ENCODE measurements at regions not wholly inside any gene's neighbourhood (a gene's known extent, or its start where the extent isn't known, plus 50 kb on each side); places are given as distances from the start of the nearest gene placed in this dataset.
"Not testable (repeated sequence)": the region's sequence is repeated elsewhere in the genome, so short reads cannot be mapped to it uniquely, and the experiment has no call there.

GRCh38 chr15:46880791-46881190 lies 836.5 kb upstream of the SEMA6D start:
- no peak for DNase-seq

GRCh38 chr15:46892621-46893160 lies 824.6 kb upstream of the SEMA6D start:
- DNase-seq, result no peak

GRCh38 chr15:46894644-46895043 lies 822.7 kb upstream of the SEMA6D start:
- DNase-seq, result no peak

GRCh38 chr15:46897266-46897665 lies 820.0 kb upstream of the SEMA6D start:
- no peak for DNase-seq

GRCh38 chr15:46901001-46901400 lies 816.3 kb upstream of the SEMA6D start:
- no peak for DNase-seq

GRCh38 chr15:46917721-46918252 lies 799.5 kb upstream of the SEMA6D start:
- DNase-seq, result no peak

GRCh38 chr15:46918462-46919140 lies 798.7 kb upstream of the SEMA6D start:
- no peak for DNase-seq

- no peak for DNase-seq
Measured at GRCh38 chr15:46921891-46922290, 795.4 kb upstream of the SEMA6D start.

GRCh38 chr15:46930426-46930825 lies 786.9 kb upstream of the SEMA6D start:
- DNase-seq, result no peak

GRCh38 chr15:46933332-46933731 lies 784.0 kb upstream of the SEMA6D start:
- no peak for DNase-seq

GRCh38 chr15:46934851-46935250 lies 782.5 kb upstream of the SEMA6D start:
- DNase-seq, result no peak

GRCh38 chr15:46938169-46938568 lies 779.1 kb upstream of the SEMA6D start:
- DNase-seq, result no peak

- DNase-seq, result no peak
Measured at GRCh38 chr15:46941241-46941640, 776.1 kb upstream of the SEMA6D start.

- no peak for DNase-seq
Measured at GRCh38 chr15:46946953-46947352, 770.4 kb upstream of the SEMA6D start.

GRCh38 chr15:46955576-46955975 lies 761.7 kb upstream of the SEMA6D start:
- no peak for DNase-seq

GRCh38 chr15:46956456-46956855 lies 760.8 kb upstream of the SEMA6D start:
- DNase-seq, result no peak

GRCh38 chr15:46956881-46957280 lies 760.4 kb upstream of the SEMA6D start:
- no peak for DNase-seq

GRCh38 chr15:46960581-46960980 lies 756.7 kb upstream of the SEMA6D start:
- no peak for DNase-seq

GRCh38 chr15:46961795-46962194 lies 755.5 kb upstream of the SEMA6D start:
- no peak for DNase-seq

GRCh38 chr15:46988055-46988454 lies 729.2 kb upstream of the SEMA6D start:
- DNase-seq, result not testable (repeated sequence)

- no peak for DNase-seq
Measured at GRCh38 chr15:46996359-46996758, 720.9 kb upstream of the SEMA6D start.

GRCh38 chr15:46997501-46997900 lies 719.8 kb upstream of the SEMA6D start:
- no peak for DNase-seq

GRCh38 chr15:47003568-47003967 lies 713.7 kb upstream of the SEMA6D start:
- no peak for DNase-seq

GRCh38 chr15:47013446-47013845 lies 703.9 kb upstream of the SEMA6D start:
- DNase-seq, result no peak
